ENCODE measurements at regions not wholly inside any gene's neighbourhood (a gene's known extent, or its start where the extent isn't known, plus 50 kb on each side); places are given as distances from the start of the nearest gene placed in this dataset.

DNA sequence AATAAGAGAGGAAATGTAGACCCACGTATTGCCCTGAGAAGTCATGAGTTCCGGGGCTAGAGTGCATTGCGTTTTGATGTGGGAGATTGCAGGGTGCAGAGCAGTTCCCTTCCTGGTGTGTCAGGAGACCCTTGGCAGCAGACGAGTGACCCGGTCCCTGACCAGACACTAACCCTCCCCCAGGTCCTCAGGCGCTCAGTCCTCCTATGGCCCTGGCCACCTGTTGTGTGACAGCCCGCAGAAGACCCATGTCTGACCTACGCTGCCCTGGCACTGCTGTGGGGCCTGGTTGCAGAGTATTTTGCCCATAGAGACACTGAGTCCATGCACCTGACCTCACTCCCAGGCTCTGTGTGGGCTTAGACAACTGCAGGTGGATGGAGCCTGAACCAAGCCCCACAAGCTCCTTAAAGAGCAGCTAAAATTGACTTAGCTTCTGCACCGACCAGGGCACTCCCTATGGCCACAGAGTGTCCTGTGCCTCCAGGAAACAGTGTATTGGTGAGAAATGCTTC lies 833.8 kb downstream of the TBC1D22A start:
- H3K23ac ChIP-seq (ENCODE audit: low read depth, low read length, poor library complexity), result no peak overlapping the region
- H2BK120ac ChIP-seq (ENCODE audit: low read depth, low read length), result no peak overlapping the region
- no peak overlapping the region for H3K27ac ChIP-seq (replicated peaks; ENCODE audit: low read length)
- peak overlapping the region; percentile 17 for H3K18ac ChIP-seq (ENCODE audit: low read length)
- H3K4ac ChIP-seq (ENCODE audit: low read length), result no peak overlapping the region
- H4K91ac ChIP-seq (ENCODE audit: low read depth, low read length, poor library complexity), result peak overlapping the region; percentile 72
- H2BK12ac ChIP-seq (ENCODE audit: low read length), result no peak overlapping the region
- no peak overlapping the region for H2AK5ac ChIP-seq (ENCODE audit: low read depth, low read length)
- H3K4me3 ChIP-seq (ENCODE audit: low read length in 2 of 2), result no peak overlapping the region
- H3K9ac ChIP-seq (ENCODE audit: low read depth, low read length, poor library complexity), result no peak overlapping the region
- H3K36me3 ChIP-seq (replicated peaks in 1 of 2; ENCODE audit: control insufficient read depth in 2 of 2, insufficient read depth in 2 of 2, low read length in 2 of 2), result no peaks in the 10 kb centered on the region
- H3K4me2 ChIP-seq (ENCODE audit: insufficient read depth, low read length, poor library complexity, severe bottlenecking), result peak overlapping the region; percentile 11
- H3K4me1 ChIP-seq (ENCODE audit: control insufficient read depth in 2 of 2, insufficient read depth in 1 of 2, low read depth in 1 of 2, low read length in 2 of 2), result peaks cover 0 to 2% of the 10 kb centered on the region in 2 donors
- DNase-seq (ENCODE audit: low spot score), result no peak
- no peak overlapping the region for H2BK15ac ChIP-seq (ENCODE audit: low read length)
- no peak overlapping the region for H4K8ac ChIP-seq (ENCODE audit: low read depth, low read length)
- H3K14ac ChIP-seq (ENCODE audit: low read length), result no peak overlapping the region
- no peaks in the 10 kb centered on the region for H3K27me3 ChIP-seq (ENCODE audit: control insufficient read depth in 3 of 3, insufficient read depth in 3 of 3, low read depth in 1 of 3, low read length in 3 of 3)
- WGBS, 2 donors (ENCODE audit: extremely low coverage in 2 of 2, insufficient read length in 2 of 2, insufficient replicate concordance in 1 of 2), result no CpG with 5 or more reads among the region's 9 CpGs
- H2AFZ ChIP-seq (ENCODE audit: low read length), result no peak overlapping the region
- peaks cover 2% of the 10 kb centered on the region for H3K79me1 ChIP-seq (ENCODE audit: low read depth, low read length)
- no peak overlapping the region for H2BK5ac ChIP-seq (ENCODE audit: low read length)
- H3K9me3 ChIP-seq (replicated peaks in 1 of 2; ENCODE audit: control insufficient read depth in 2 of 2, insufficient read depth in 1 of 2, low read depth in 1 of 2, low read length in 2 of 2), result peaks cover 0 to 32% of the 10 kb centered on the region in 2 donors

DNA sequence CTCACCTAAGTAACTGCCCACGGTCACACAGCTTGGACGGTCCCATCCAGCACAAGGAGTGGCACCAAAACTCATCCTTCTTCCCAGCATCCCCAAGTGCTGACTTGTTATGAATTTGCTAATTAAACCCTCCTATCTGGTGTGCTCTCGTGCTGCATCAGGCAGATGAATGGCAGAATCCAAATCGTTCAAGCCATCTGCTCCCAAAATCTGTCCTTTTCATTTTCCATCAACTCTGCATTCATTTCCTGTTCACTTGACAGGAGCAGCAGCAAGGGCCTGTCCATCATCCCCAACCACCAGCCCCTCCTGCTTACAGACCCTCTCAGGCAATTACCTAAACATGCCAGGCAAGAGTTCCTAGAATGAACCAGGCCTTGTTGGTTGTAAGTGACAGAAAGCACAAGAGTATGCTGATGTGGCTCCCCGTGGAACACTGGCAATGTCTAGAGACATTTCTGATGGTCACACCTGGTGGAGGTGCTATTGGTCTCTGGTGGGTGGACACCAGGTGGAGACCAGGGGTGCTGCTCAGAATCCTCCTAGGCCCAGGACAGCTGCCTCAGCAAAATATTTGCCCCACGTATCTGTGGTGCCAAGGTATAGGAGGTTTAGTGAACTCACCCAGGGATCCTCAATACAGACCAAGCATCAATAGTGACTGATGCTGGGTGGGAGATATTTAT lies 832.5 kb downstream of the TBC1D22A start:
- no peak overlapping the region for H2BK5ac ChIP-seq (ENCODE audit: low read length)
- H3K9me3 ChIP-seq (replicated peaks in 1 of 2; ENCODE audit: control insufficient read depth in 2 of 2, insufficient read depth in 1 of 2, low read depth in 1 of 2, low read length in 2 of 2), result peaks cover 0 to 35% of the 10 kb centered on the region in 2 donors
- peaks cover 2% of the 10 kb centered on the region for H3K79me1 ChIP-seq (ENCODE audit: low read depth, low read length)
- H2AFZ ChIP-seq (ENCODE audit: low read length), result no peak overlapping the region
- peaks cover 0 to 2% of the 10 kb centered on the region in 2 donors for H3K4me1 ChIP-seq (ENCODE audit: control insufficient read depth in 2 of 2, insufficient read depth in 1 of 2, low read depth in 1 of 2, low read length in 2 of 2)
- no peak for DNase-seq (ENCODE audit: low spot score)
- no peak overlapping the region for H2BK120ac ChIP-seq (ENCODE audit: low read depth, low read length)
- H2AK5ac ChIP-seq (ENCODE audit: low read depth, low read length), result no peak overlapping the region
- no peak overlapping the region for H3K4me2 ChIP-seq (ENCODE audit: insufficient read depth, low read length, poor library complexity, severe bottlenecking)
- WGBS, 2 donors (ENCODE audit: extremely low coverage in 2 of 2, insufficient read length in 2 of 2, insufficient replicate concordance in 1 of 2), result no CpG with 5 or more reads among the region's 6 CpGs
- H3K4ac ChIP-seq (ENCODE audit: low read length), result no peak overlapping the region
- H3K23ac ChIP-seq (ENCODE audit: low read depth, low read length, poor library complexity), result no peak overlapping the region
- no peak overlapping the region for H3K27ac ChIP-seq (replicated peaks; ENCODE audit: low read length)
- no peak overlapping the region for H3K4me3 ChIP-seq (ENCODE audit: low read length in 2 of 2)
- no peak overlapping the region for H4K8ac ChIP-seq (ENCODE audit: low read depth, low read length)
- no peak overlapping the region for H3K9ac ChIP-seq (ENCODE audit: low read depth, low read length, poor library complexity)
- H3K14ac ChIP-seq (ENCODE audit: low read length), result no peak overlapping the region
- no peak overlapping the region for H2BK15ac ChIP-seq (ENCODE audit: low read length)
- no peaks in the 10 kb centered on the region for H3K36me3 ChIP-seq (replicated peaks in 1 of 2; ENCODE audit: control insufficient read depth in 2 of 2, insufficient read depth in 2 of 2, low read length in 2 of 2)
- H3K18ac ChIP-seq (ENCODE audit: low read length), result no peak overlapping the region
- H3K27me3 ChIP-seq (ENCODE audit: control insufficient read depth in 3 of 3, insufficient read depth in 3 of 3, low read depth in 1 of 3, low read length in 3 of 3), result no peaks in the 10 kb centered on the region
- H4K91ac ChIP-seq (ENCODE audit: low read depth, low read length, poor library complexity), result no peak overlapping the region
- H2BK12ac ChIP-seq (ENCODE audit: low read length), result no peak overlapping the region

DNA sequence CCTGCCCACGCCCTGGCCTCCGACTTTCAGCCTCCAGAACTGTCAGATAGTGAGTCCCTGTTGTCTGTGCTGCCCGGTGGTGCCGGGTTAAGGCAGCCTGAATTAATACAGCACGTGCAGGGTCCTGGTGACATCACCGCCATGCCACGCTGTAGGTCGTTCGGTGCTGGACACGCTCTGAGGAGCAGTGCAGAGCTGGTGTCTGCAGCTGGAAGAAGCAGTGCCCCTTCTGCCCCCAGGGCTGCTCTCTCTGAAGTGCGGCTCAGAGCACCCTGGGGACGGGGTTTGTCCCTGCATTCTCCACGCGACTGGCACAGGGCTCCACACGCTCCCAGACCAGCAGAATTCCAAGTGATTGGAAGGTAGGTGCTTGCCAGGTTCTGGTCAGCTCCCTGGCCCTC lies 831.5 kb downstream of the TBC1D22A start:
- H2BK120ac ChIP-seq (ENCODE audit: low read depth, low read length), result no peak overlapping the region
- no peak overlapping the region for H3K14ac ChIP-seq (ENCODE audit: low read length)
- no peaks in the 10 kb centered on the region for H3K36me3 ChIP-seq (replicated peaks in 1 of 2; ENCODE audit: control insufficient read depth in 2 of 2, insufficient read depth in 2 of 2, low read length in 2 of 2)
- no peak overlapping the region for H3K18ac ChIP-seq (ENCODE audit: low read length)
- H4K8ac ChIP-seq (ENCODE audit: low read depth, low read length), result no peak overlapping the region
- no peak overlapping the region for H2BK12ac ChIP-seq (ENCODE audit: low read length)
- no peak overlapping the region for H3K9ac ChIP-seq (ENCODE audit: low read depth, low read length, poor library complexity)
- no peaks in the 10 kb centered on the region for H3K27me3 ChIP-seq (ENCODE audit: control insufficient read depth in 3 of 3, insufficient read depth in 3 of 3, low read depth in 1 of 3, low read length in 3 of 3)
- H3K27ac ChIP-seq (replicated peaks; ENCODE audit: low read length), result no peak overlapping the region
- no peak overlapping the region for H2BK15ac ChIP-seq (ENCODE audit: low read length)
- H2BK5ac ChIP-seq (ENCODE audit: low read length), result no peak overlapping the region
- no peaks in the 10 kb centered on the region for H3K4me1 ChIP-seq (ENCODE audit: control insufficient read depth in 2 of 2, insufficient read depth in 1 of 2, low read depth in 1 of 2, low read length in 2 of 2)
- WGBS, 2 donors (ENCODE audit: extremely low coverage in 2 of 2, insufficient read length in 2 of 2, insufficient replicate concordance in 1 of 2), result no CpG with 5 or more reads among the region's 15 CpGs
- no peak overlapping the region for H2AFZ ChIP-seq (ENCODE audit: low read length)
- no peak overlapping the region for H3K4ac ChIP-seq (ENCODE audit: low read length)
- H4K91ac ChIP-seq (ENCODE audit: low read depth, low read length, poor library complexity), result no peak overlapping the region
- H3K9me3 ChIP-seq (replicated peaks in 1 of 2; ENCODE audit: control insufficient read depth in 2 of 2, insufficient read depth in 1 of 2, low read depth in 1 of 2, low read length in 2 of 2), result peaks cover 0 to 39% of the 10 kb centered on the region in 2 donors
- H3K79me1 ChIP-seq (ENCODE audit: low read depth, low read length), result peaks cover 2% of the 10 kb centered on the region
- DNase-seq (ENCODE audit: low spot score), result no peak
- no peak overlapping the region for H3K23ac ChIP-seq (ENCODE audit: low read depth, low read length, poor library complexity)
- no peak overlapping the region for H3K4me2 ChIP-seq (ENCODE audit: insufficient read depth, low read length, poor library complexity, severe bottlenecking)
- H3K4me3 ChIP-seq (ENCODE audit: low read length in 2 of 2), result no peak overlapping the region
- H2AK5ac ChIP-seq (ENCODE audit: low read depth, low read length), result no peak overlapping the region

DNA sequence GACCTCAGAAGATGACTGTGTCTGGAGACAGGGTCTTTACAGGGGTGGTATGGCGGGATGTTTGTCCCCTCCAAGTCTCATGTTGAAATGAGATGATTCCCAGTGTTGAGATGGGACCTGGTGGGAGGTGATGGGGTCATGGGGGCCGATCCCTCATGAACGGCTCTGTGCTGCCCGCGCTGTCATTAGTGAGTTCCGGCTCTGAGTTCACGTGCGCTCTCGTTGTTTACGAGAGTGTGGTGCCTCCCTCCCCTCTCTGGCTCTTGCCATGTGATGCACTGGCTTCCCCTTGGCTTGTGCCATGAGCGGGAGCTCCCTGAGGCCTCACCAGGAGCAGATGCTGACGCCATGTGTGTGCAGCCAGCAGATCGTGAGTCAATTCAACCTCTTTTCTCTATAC lies 830.8 kb downstream of the TBC1D22A start:
- WGBS, 2 donors (ENCODE audit: extremely low coverage in 2 of 2, insufficient read length in 2 of 2, insufficient replicate concordance in 1 of 2), result no CpG with 5 or more reads among the region's 13 CpGs
- Histone ChIP-seq H3K14ac (ENCODE audit: low read length) (no peak overlapping the region), H2BK12ac (ENCODE audit: low read length) (no peak overlapping the region)

More for the DNA sequence above, 830.8 kb downstream of the TBC1D22A start:
- Histone ChIP-seq H3K79me1 (ENCODE audit: low read depth, low read length) (peaks cover 2% of the 10 kb centered on the region), H3K18ac (ENCODE audit: low read length) (no peak overlapping the region), H4K8ac (ENCODE audit: low read depth, low read length) (no peak overlapping the region), H2BK15ac (ENCODE audit: low read length) (no peak overlapping the region), H2BK120ac (ENCODE audit: low read depth, low read length) (no peak overlapping the region), H3K27me3 (ENCODE audit: control insufficient read depth in 3 of 3, insufficient read depth in 3 of 3, low read depth in 1 of 3, low read length in 3 of 3) (peaks cover 0 to 1% (median 0%) of the 10 kb centered on the region in 3 experiments), H3K4ac (ENCODE audit: low read length) (no peak overlapping the region), H4K91ac (ENCODE audit: low read depth, low read length, poor library complexity) (no peak overlapping the region), H3K36me3 (replicated peaks in 1 of 2; ENCODE audit: control insufficient read depth in 2 of 2, insufficient read depth in 2 of 2, low read length in 2 of 2) (no peaks in the 10 kb centered on the region), H3K4me3 (ENCODE audit: low read length in 2 of 2) (no peak overlapping the region), H3K4me1 (ENCODE audit: control insufficient read depth in 2 of 2, insufficient read depth in 1 of 2, low read depth in 1 of 2, low read length in 2 of 2) (no peaks in the 10 kb centered on the region), H3K4me2 (ENCODE audit: insufficient read depth, low read length, poor library complexity, severe bottlenecking) (no peak overlapping the region), H3K23ac (ENCODE audit: low read depth, low read length, poor library complexity) (no peak overlapping the region), H2AFZ (ENCODE audit: low read length) (no peak overlapping the region), H3K9me3 (replicated peaks in 1 of 2; ENCODE audit: control insufficient read depth in 2 of 2, insufficient read depth in 1 of 2, low read depth in 1 of 2, low read length in 2 of 2) (peaks cover 0 to 45% of the 10 kb centered on the region in 2 donors), H3K9ac (ENCODE audit: low read depth, low read length, poor library complexity) (no peak overlapping the region), H3K27ac (replicated peaks; ENCODE audit: low read length) (no peak overlapping the region), H2BK5ac (ENCODE audit: low read length) (no peak overlapping the region), H2AK5ac (ENCODE audit: low read depth, low read length) (no peak overlapping the region)
- DNase-seq (ENCODE audit: low spot score), result no peak
